ENCODE measurements at regions not wholly inside any gene's neighbourhood (a gene's known extent, or its start where the extent isn't known, plus 50 kb on each side); places are given as distances from the start of the nearest gene placed in this dataset.

- no peak for DNase-seq
Measured at GRCh38 chr18:65994302-65994701, 243.5 kb downstream of the CDH7 start.

- no peak for DNase-seq
Measured at GRCh38 chr18:65990944-65991708, 240.3 kb downstream of the CDH7 start.

GRCh38 chr18:65990174-65990690, 239.4 kb downstream of the CDH7 start:
- no peak for DNase-seq

- no peak for DNase-seq
Measured at GRCh38 chr18:65988972-65989371, 238.2 kb downstream of the CDH7 start.

- DNase-seq, result no peak
Measured at GRCh38 chr18:65988386-65988785, 237.6 kb downstream of the CDH7 start.

- no peak for DNase-seq
Measured at GRCh38 chr18:65983750-65984149, 232.9 kb downstream of the CDH7 start.

- DNase-seq, result no peak
Measured at GRCh38 chr18:65975536-65975935, 224.7 kb downstream of the CDH7 start.

GRCh38 chr18:65974758-65975157, 223.9 kb downstream of the CDH7 start:
- DNase-seq, result no peak

- no peak for DNase-seq
Measured at GRCh38 chr18:65968239-65969004, 217.6 kb downstream of the CDH7 start.

- DNase-seq, result no peak
Measured at GRCh38 chr18:65955747-65956146, 204.9 kb downstream of the CDH7 start.

GRCh38 chr18:65954372-65954771, 203.6 kb downstream of the CDH7 start:
- no peak for DNase-seq

- no peak for DNase-seq
Measured at GRCh38 chr18:65946777-65947176, 196.0 kb downstream of the CDH7 start.

- no peak for DNase-seq
Measured at GRCh38 chr18:65943268-65943667, 192.5 kb downstream of the CDH7 start.

GRCh38 chr18:65942854-65943253, 192.0 kb downstream of the CDH7 start:
- DNase-seq, result no peak

- no peak for DNase-seq
Measured at GRCh38 chr18:65942104-65942503, 191.3 kb downstream of the CDH7 start.

- DNase-seq, result no peak
Measured at GRCh38 chr18:65941482-65941881, 190.7 kb downstream of the CDH7 start.
